ENCODE measurements at regions not wholly inside any gene's neighbourhood (a gene's known extent, or its start where the extent isn't known, plus 50 kb on each side); places are given as distances from the start of the nearest gene placed in this dataset.
A peak's percentile ranks its signal among the peaks of the same experiment; 100 is the strongest.

DNA sequence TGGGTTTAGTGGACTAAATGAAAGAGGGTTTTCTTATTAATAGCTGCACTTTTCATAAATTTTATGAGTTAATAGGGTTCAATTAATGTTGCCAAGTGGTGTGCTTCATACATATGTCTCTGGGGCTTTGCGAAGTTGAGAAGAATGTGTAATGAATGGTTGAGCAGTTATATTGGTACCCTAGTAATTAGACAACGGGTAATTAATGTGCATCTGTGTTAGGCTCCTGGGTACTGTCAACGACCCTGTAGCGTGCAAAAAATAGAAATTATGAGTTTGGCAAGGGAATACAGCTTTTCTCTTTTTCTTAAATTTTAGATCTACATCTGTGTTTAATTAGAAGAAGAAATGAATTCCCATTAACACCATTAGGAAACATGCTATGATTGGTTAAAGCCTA lies 1027.7 kb downstream of the ARAP2 start:
- no peaks in the 10 kb centered on the region for H3K36me3 ChIP-seq (ENCODE audit: control insufficient read depth, insufficient read depth, low read length)
- H3K9me3 ChIP-seq (ENCODE audit: control insufficient read depth, insufficient read depth, low read depth, low read length), result no peaks in the 10 kb centered on the region
- H3K27ac ChIP-seq (ENCODE audit: low read depth, low read length), result no peak overlapping the region
- peaks cover 3% of the 10 kb centered on the region; the same call in 1 of the 2 replicates for H3K4me1 ChIP-seq (ENCODE audit: control insufficient read depth, insufficient read depth, low read length)
- H3K4me3 ChIP-seq (ENCODE audit: low read depth, low read length), result no peak overlapping the region
- H3K27me3 ChIP-seq (ENCODE audit: control insufficient read depth, insufficient read depth, low read length), result no peaks in the 10 kb centered on the region
- H3K9ac ChIP-seq (ENCODE audit: low read length), result no peak overlapping the region

DNA sequence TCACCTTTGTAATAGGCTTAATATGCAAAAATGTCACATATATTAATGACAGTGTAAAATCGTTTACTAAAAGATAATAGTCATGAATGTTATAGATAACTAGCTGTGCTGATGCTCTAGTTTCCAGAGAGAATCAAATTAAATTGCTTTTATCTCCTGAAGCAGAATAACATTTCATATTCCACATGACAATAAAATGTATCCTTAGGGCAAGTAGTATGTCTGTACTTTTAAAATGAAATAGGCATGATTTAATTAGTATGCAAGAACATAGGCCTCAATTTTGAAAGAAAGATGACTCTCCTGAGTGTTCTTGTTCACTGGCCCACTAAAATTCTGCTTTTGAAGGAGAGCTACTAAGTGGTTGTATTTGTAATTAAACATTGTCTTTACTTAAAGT lies 1027.0 kb downstream of the ARAP2 start:
- Histone ChIP-seq H3K4me3 (ENCODE audit: low read depth, low read length) (no peak overlapping the region), H3K4me1 (ENCODE audit: control insufficient read depth, insufficient read depth, low read length) (peaks cover 3% of the 10 kb centered on the region; the same call in 1 of the 2 replicates), H3K9ac (ENCODE audit: low read length) (no peak overlapping the region), H3K9me3 (ENCODE audit: control insufficient read depth, insufficient read depth, low read depth, low read length) (no peaks in the 10 kb centered on the region), H3K27me3 (ENCODE audit: control insufficient read depth, insufficient read depth, low read length) (no peaks in the 10 kb centered on the region), H3K27ac (ENCODE audit: low read depth, low read length) (no peak overlapping the region), H3K36me3 (ENCODE audit: control insufficient read depth, insufficient read depth, low read length) (no peaks in the 10 kb centered on the region)

DNA sequence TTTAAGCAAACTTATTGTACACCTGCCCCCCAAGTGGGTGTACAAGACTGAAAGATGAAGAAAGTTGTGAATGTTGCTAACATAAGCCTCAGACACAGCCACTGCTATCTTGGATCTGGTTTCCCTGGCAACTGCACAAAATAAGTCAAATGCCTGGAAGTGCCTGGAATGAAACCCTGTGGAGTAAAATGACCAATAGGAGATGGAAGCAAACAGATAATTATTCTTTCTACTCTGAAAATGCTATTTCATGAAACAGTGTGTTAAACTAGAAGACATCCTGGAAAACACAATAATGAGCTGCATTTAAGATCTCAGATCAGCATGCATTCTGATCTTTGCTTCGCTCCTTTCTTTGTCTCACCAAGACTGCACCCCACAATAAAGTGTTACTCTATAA lies 1016.0 kb downstream of the ARAP2 start:
- Histone ChIP-seq H3K4me3 (ENCODE audit: low read depth, low read length) (no peak overlapping the region), H3K4me1 (ENCODE audit: control insufficient read depth, insufficient read depth, low read length) (no peaks in the 10 kb centered on the region), H3K27ac (ENCODE audit: low read depth, low read length) (no peak overlapping the region), H3K36me3 (ENCODE audit: control insufficient read depth, insufficient read depth, low read length) (no peaks in the 10 kb centered on the region), H3K9ac (ENCODE audit: low read length) (no peak overlapping the region), H3K27me3 (ENCODE audit: control insufficient read depth, insufficient read depth, low read length) (no peaks in the 10 kb centered on the region), H3K9me3 (ENCODE audit: control insufficient read depth, insufficient read depth, low read depth, low read length) (no peaks in the 10 kb centered on the region)

DNA sequence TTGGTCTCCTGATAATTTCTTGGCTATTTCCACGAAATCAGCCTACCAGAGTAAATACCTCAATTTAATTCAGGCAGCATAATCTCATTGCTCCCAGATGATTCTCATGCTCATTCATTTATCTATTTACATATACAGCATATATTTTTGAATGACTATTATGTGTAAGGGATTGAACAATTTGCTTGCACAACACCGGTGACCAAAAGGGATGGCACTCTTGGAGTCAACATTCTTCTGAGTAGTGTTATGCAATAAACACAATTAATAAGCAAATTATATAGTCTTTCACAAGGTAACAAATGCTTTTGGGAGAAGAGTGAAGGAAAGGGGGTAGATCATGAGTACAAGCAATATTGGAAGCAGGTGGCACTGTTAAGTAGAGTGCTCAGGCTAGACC lies 1015.3 kb downstream of the ARAP2 start:
- no peak overlapping the region for H3K9ac ChIP-seq (ENCODE audit: low read length)
- no peaks in the 10 kb centered on the region for H3K36me3 ChIP-seq (ENCODE audit: control insufficient read depth, insufficient read depth, low read length)
- H3K4me1 ChIP-seq (ENCODE audit: control insufficient read depth, insufficient read depth, low read length), result no peaks in the 10 kb centered on the region
- H3K4me3 ChIP-seq (ENCODE audit: low read depth, low read length), result no peak overlapping the region
- no peak overlapping the region for H3K27ac ChIP-seq (ENCODE audit: low read depth, low read length)
- no peaks in the 10 kb centered on the region for H3K9me3 ChIP-seq (ENCODE audit: control insufficient read depth, insufficient read depth, low read depth, low read length)
- no peaks in the 10 kb centered on the region for H3K27me3 ChIP-seq (ENCODE audit: control insufficient read depth, insufficient read depth, low read length)

DNA sequence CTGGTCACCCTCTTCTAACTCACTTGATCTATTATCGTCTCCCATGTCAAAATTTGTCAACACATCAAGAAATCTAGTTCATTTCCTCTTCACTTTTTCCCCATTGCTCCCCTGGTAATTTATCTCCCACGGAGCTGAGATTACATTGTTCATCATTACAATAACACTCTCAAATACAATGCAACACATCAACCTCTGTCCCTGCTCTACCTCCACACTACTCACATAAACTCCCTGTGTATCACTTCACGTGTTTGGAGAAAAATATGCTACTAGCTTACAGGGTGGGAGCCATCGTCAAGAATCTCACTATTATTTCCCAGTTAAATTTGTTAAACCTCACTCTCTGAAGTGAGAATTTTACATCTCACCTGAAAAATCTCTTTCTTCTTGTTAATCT lies 1006.4 kb downstream of the ARAP2 start:
- Histone ChIP-seq H3K36me3 (ENCODE audit: control insufficient read depth, insufficient read depth, low read length) (no peaks in the 10 kb centered on the region), H3K27me3 (ENCODE audit: control insufficient read depth, insufficient read depth, low read length) (no peaks in the 10 kb centered on the region), H3K9ac (ENCODE audit: low read length) (no peak overlapping the region), H3K27ac (ENCODE audit: low read depth, low read length) (no peak overlapping the region), H3K9me3 (ENCODE audit: control insufficient read depth, insufficient read depth, low read depth, low read length) (no peaks in the 10 kb centered on the region), H3K4me1 (ENCODE audit: control insufficient read depth, insufficient read depth, low read length) (no peaks in the 10 kb centered on the region), H3K4me3 (ENCODE audit: low read depth, low read length) (no peak overlapping the region)

DNA sequence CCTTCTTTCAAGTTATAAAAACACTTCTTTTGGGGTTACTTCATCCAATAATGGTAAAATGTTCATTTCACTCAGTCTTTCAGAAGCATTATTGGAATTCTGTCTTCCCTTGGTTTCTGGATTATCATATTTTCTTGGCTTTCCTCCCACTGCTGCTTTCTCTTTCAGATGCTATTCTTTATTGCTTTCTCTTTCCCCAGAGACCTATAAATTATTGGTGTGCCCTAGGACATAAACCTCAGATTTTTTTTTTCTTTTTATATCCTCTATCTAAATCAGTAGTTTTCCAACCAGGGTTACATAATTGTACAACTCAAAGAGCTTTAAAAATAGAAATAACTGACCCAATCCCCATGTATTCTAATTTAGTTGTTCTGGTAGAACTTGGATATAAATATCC lies 1005.5 kb downstream of the ARAP2 start:
- no peaks in the 10 kb centered on the region for H3K36me3 ChIP-seq (ENCODE audit: control insufficient read depth, insufficient read depth, low read length)
- H3K4me3 ChIP-seq (ENCODE audit: low read depth, low read length), result no peak overlapping the region
- H3K4me1 ChIP-seq (ENCODE audit: control insufficient read depth, insufficient read depth, low read length), result no peaks in the 10 kb centered on the region
- H3K27me3 ChIP-seq (ENCODE audit: control insufficient read depth, insufficient read depth, low read length), result no peaks in the 10 kb centered on the region
- H3K9me3 ChIP-seq (ENCODE audit: control insufficient read depth, insufficient read depth, low read depth, low read length), result no peaks in the 10 kb centered on the region
- no peak overlapping the region for H3K9ac ChIP-seq (ENCODE audit: low read length)
- no peak overlapping the region for H3K27ac ChIP-seq (ENCODE audit: low read depth, low read length)

DNA sequence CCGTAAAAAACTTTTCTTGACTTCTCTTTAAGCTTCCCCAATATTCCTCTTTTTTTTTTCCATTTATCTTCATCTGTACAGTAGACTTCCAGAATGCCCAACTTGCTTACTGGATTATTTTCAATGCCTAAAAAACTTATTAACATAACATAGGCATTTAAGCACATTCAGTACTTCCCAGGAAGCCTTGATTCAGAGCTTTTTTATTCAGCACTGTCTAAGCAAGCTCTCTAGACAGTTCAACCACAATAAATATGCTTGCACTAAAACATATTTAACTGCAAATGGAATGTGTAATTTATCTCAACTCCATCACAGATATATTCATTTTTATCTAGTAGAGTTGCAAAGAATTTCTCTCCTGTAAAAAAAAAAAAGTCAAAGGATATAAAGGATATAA lies 997.8 kb downstream of the ARAP2 start:
- no peak overlapping the region for H3K9ac ChIP-seq (ENCODE audit: low read length)
- H3K9me3 ChIP-seq (ENCODE audit: control insufficient read depth, insufficient read depth, low read depth, low read length), result no peaks in the 10 kb centered on the region
- no peaks in the 10 kb centered on the region for H3K36me3 ChIP-seq (ENCODE audit: control insufficient read depth, insufficient read depth, low read length)
- peaks cover 10% of the 10 kb centered on the region; the same call in 1 of the 2 replicates for H3K4me1 ChIP-seq (ENCODE audit: control insufficient read depth, insufficient read depth, low read length)
- H3K27ac ChIP-seq (ENCODE audit: low read depth, low read length), result 0 out of 2 replicates have a peak overlapping the region, but pooled peaks have one; percentile 5
- H3K4me3 ChIP-seq (ENCODE audit: low read depth, low read length), result no peak overlapping the region
- H3K27me3 ChIP-seq (ENCODE audit: control insufficient read depth, insufficient read depth, low read length), result no peaks in the 10 kb centered on the region

DNA sequence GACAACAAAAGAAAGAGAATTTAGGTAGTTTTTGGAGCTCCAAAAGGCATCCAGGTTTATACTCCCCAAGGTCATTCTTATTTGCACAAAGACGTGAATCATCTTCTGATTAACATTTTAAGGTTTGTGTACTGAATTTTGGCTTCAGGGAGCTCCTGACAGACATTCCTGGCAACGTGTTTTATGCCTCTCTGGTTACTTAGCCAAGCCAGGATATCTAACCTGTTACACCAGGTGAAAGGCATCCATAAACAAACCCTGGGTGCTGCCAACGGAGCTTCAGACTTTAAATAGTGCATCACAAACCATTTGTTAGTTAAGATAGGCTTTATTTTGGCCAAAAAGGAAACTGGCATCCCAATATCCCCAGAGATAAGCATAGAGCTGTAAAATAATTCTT lies 997.3 kb downstream of the ARAP2 start:
- Histone ChIP-seq H3K9ac (ENCODE audit: low read length) (no peak overlapping the region), H3K27ac (ENCODE audit: low read depth, low read length) (0 out of 2 replicates have a peak overlapping the region, but pooled peaks have one; percentile 5), H3K4me3 (ENCODE audit: low read depth, low read length) (no peak overlapping the region), H3K27me3 (ENCODE audit: control insufficient read depth, insufficient read depth, low read length) (no peaks in the 10 kb centered on the region), H3K4me1 (ENCODE audit: control insufficient read depth, insufficient read depth, low read length) (peaks cover 10% of the 10 kb centered on the region; the same call in 1 of the 2 replicates), H3K36me3 (ENCODE audit: control insufficient read depth, insufficient read depth, low read length) (no peaks in the 10 kb centered on the region), H3K9me3 (ENCODE audit: control insufficient read depth, insufficient read depth, low read depth, low read length) (no peaks in the 10 kb centered on the region)

DNA sequence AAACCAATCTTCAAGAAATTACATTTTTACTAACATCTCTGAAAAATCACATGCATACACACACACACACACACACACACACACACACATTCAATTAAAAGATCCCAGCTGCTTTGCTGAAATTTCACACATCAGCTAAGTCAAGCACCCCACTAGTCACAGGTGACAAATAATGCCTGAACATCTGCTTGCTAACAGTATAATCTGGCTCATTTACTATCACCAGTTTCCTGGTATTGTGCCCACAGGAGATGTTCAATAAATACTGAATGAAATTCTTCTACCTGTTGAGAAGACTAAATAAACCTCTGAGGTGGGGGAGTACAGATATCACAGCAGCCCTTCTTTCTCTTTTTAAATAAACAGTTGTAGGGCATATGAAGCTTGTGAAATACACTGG lies 994.0 kb downstream of the ARAP2 start:
- Histone ChIP-seq H3K4me3 (ENCODE audit: low read depth, low read length) (no peak overlapping the region), H3K27ac (ENCODE audit: low read depth, low read length) (no peak overlapping the region), H3K27me3 (ENCODE audit: control insufficient read depth, insufficient read depth, low read length) (no peaks in the 10 kb centered on the region), H3K9ac (ENCODE audit: low read length) (no peak overlapping the region), H3K9me3 (ENCODE audit: control insufficient read depth, insufficient read depth, low read depth, low read length) (no peaks in the 10 kb centered on the region), H3K36me3 (ENCODE audit: control insufficient read depth, insufficient read depth, low read length) (no peaks in the 10 kb centered on the region), H3K4me1 (ENCODE audit: control insufficient read depth, insufficient read depth, low read length) (peaks cover 10% of the 10 kb centered on the region; the same call in 1 of the 2 replicates)

DNA sequence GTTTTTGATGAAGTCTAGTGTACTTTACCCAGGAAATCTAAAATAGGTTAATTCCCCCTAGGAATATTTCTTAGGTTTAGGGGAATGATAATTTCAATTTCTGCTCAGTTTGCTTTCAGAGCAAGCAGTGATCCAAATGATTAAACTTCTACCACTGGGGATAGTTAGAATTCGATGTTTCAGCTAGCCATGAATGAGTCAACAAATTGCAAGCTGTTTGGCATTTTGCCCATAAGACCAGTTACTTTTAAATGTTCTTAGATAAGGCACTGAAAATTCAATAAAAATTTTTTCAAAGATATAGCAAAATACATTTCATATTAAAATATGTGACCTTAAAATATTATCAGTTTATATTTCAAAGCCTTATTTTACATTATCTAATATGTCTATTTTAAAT lies 993.6 kb downstream of the ARAP2 start:
- no peak overlapping the region for H3K27ac ChIP-seq (ENCODE audit: low read depth, low read length)
- H3K36me3 ChIP-seq (ENCODE audit: control insufficient read depth, insufficient read depth, low read length), result no peaks in the 10 kb centered on the region
- H3K4me3 ChIP-seq (ENCODE audit: low read depth, low read length), result no peak overlapping the region

DNA sequence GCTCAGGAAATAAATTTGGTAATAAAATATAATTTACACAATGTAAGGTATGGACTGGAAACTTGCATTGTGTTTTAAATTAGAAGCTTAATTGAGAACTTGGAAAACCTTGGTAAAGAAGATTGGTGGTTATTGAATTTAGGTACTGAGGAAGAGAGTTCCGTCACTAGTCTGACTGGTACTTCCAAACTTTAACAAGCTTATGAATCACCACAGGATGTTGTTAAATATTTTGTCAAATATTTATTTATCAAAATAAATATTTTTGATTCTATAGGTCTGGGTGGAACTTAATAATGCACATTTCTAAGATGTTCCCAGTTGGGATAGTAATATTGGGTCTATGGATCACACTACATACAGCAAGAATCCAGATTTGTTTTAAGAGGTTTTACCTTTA lies 992.2 kb downstream of the ARAP2 start:
- Histone ChIP-seq H3K9ac (ENCODE audit: low read length) (no peak overlapping the region), H3K4me3 (ENCODE audit: low read depth, low read length) (no peak overlapping the region), H3K36me3 (ENCODE audit: control insufficient read depth, insufficient read depth, low read length) (no peaks in the 10 kb centered on the region), H3K4me1 (ENCODE audit: control insufficient read depth, insufficient read depth, low read length) (peaks cover 2% of the 10 kb centered on the region; the same call in 1 of the 2 replicates), H3K9me3 (ENCODE audit: control insufficient read depth, insufficient read depth, low read depth, low read length) (no peaks in the 10 kb centered on the region), H3K27me3 (ENCODE audit: control insufficient read depth, insufficient read depth, low read length) (no peaks in the 10 kb centered on the region), H3K27ac (ENCODE audit: low read depth, low read length) (no peak overlapping the region)

More for the DNA sequence above, 993.6 kb downstream of the ARAP2 start:
- Histone ChIP-seq H3K9ac (ENCODE audit: low read length) (no peak overlapping the region), H3K9me3 (ENCODE audit: control insufficient read depth, insufficient read depth, low read depth, low read length) (no peaks in the 10 kb centered on the region), H3K27me3 (ENCODE audit: control insufficient read depth, insufficient read depth, low read length) (no peaks in the 10 kb centered on the region), H3K4me1 (ENCODE audit: control insufficient read depth, insufficient read depth, low read length) (peaks cover 10% of the 10 kb centered on the region; the same call in 1 of the 2 replicates)

DNA sequence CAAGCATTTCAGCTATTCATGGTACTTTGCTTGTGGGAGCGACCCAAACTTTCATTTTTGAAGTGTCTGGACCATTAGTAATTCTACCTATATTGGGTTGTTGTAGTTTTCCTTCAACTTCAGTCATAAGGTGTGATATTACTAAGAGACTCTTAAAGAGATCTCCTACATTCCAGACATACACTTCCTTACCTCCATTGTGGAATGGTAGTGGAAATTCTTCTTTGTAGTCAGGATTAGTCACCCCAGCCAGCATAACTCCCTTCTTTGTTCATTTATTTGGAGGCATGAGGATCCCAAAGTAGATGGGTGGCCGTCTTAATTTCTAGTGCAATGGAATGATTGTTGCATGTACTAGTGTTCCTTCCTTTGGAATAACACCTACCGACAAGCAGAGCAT lies 991.4 kb downstream of the ARAP2 start:
- H3K27me3 ChIP-seq (ENCODE audit: control insufficient read depth, insufficient read depth, low read length), result no peaks in the 10 kb centered on the region
- H3K9me3 ChIP-seq (ENCODE audit: control insufficient read depth, insufficient read depth, low read depth, low read length), result no peaks in the 10 kb centered on the region
- no peak overlapping the region for H3K9ac ChIP-seq (ENCODE audit: low read length)
- no peaks in the 10 kb centered on the region for H3K4me1 ChIP-seq (ENCODE audit: control insufficient read depth, insufficient read depth, low read length)
- no peak overlapping the region for H3K27ac ChIP-seq (ENCODE audit: low read depth, low read length)
- H3K36me3 ChIP-seq (ENCODE audit: control insufficient read depth, insufficient read depth, low read length), result no peaks in the 10 kb centered on the region
- no peak overlapping the region for H3K4me3 ChIP-seq (ENCODE audit: low read depth, low read length)
